Activated naive CD8-positive, alpha-beta T cell treated with anti-CD3 and anti-CD28 coated beads for 36 hours (primary cell): ENCODE measurements at regions not wholly inside any gene's neighbourhood (a gene's known extent, or its start where the extent isn't known, plus 50 kb on each side); places are given as distances from the start of the nearest gene placed in this dataset.
"Not testable (repeated sequence)": the region's sequence is repeated elsewhere in the genome, so short reads cannot be mapped to it uniquely, and the experiment has no call there.

ENCODE experiments used
- DNase-seq: peaks from one replicate; pipeline ENCODE4 v3.0.0; 2021
- H3K27ac Mint-ChIP-seq: one replicate; pipeline ENCODE4 v1.8.0; 2022; ENCODE audit warnings: mild to moderate bottlenecking, moderate library complexity, mixed read lengths
- H3K27me3 Mint-ChIP-seq: one replicate; pipeline ENCODE4 v1.8.0; 2022; ENCODE audit warnings: mild to moderate bottlenecking, mixed read lengths
- H3K36me3 Mint-ChIP-seq: one replicate; pipeline ENCODE4 v1.8.0; 2021; ENCODE audit warnings: mild to moderate bottlenecking, mixed read lengths
- H3K4me1 Mint-ChIP-seq: one replicate; pipeline ENCODE4 v1.8.0; 2021; ENCODE audit warnings: mixed read lengths
- H3K4me3 Mint-ChIP-seq: one replicate; pipeline ENCODE4 v1.8.0; 2022; ENCODE audit warnings: mild to moderate bottlenecking, moderate library complexity, mixed read lengths
- H3K9me3 Mint-ChIP-seq: one replicate; pipeline ENCODE4 v1.8.0; 2022; ENCODE audit warnings: mixed read lengths

DNA sequence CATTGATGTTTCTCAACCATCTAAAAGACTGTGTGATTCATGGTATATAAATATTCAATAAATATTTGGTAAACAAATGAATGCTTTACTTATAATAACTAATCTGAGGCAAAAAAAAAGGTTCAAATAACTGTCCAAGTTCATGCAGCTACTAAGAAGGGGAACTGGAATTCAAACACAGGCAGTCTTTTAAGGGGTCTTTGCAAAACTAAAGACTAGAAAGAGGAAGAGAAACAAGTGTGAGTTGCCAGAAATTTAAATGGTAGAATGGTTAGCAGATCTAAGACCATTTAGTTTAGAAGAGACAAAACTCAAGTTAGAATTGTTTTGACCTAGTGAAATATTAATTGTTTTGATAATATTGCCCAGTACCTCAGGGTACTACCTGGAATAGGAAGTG lies 642.0 kb upstream of the LRRN3 start:
- Mint-ChIP-seq H3K27me3 (no peaks in the 10 kb centered on the region), H3K4me3 (no peak overlapping the region), H3K36me3 (no peaks in the 10 kb centered on the region), H3K9me3 (no peaks in the 10 kb centered on the region), H3K27ac (no peak overlapping the region), H3K4me1 (no peaks in the 10 kb centered on the region)
- DNase-seq, result no peak

DNA sequence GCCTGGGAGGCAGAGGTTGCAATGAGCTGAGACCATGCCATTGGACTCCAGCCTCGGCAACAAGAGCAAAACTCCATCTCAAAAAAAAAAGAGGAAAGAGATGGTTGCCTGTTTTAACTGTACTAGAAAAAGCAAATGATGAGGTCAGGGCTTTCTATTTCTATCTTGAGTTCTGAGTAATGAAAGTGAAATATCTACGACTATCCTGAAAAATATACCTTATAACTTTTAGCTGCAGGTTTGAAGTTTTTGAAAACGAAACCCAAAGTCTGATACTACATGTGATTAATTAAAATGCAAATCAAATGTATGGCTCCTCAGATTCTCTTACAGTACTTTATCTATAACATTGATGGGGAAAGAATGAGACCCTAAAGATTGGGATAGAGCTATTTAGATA lies 636.2 kb upstream of the LRRN3 start:
- H3K4me1 Mint-ChIP-seq, result peaks cover 4% of the 10 kb centered on the region
- H3K9me3 Mint-ChIP-seq, result no peaks in the 10 kb centered on the region
- H3K27me3 Mint-ChIP-seq, result no peaks in the 10 kb centered on the region
- no peak overlapping the region for H3K27ac Mint-ChIP-seq
- no peak overlapping the region for H3K4me3 Mint-ChIP-seq
- DNase-seq, result no peak
- H3K36me3 Mint-ChIP-seq, result no peaks in the 10 kb centered on the region

DNA sequence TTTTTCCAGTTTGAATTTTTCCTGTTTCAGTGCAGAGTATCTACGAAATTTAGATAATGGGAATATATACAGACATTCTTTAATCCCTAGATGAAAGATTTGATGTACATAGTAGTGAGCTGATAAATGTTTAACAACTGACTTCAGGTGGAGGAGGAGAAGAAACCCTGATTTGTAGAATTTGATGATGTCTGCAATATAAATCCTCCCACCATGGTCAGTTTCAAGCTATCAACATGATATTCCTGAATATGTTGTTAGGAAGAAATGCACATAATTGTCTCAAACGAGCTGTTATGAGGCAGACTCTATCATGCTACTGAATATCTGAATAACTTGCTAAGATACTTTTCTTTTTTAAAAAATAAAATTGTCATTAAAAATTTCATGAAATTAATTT lies 629.3 kb upstream of the LRRN3 start:
- H3K4me1 Mint-ChIP-seq, result no peaks in the 10 kb centered on the region
- H3K27ac Mint-ChIP-seq, result no peak overlapping the region
- no peaks in the 10 kb centered on the region for H3K27me3 Mint-ChIP-seq
- H3K4me3 Mint-ChIP-seq, result no peak overlapping the region
- no peaks in the 10 kb centered on the region for H3K36me3 Mint-ChIP-seq
- DNase-seq, result no peak
- H3K9me3 Mint-ChIP-seq, result no peaks in the 10 kb centered on the region

DNA sequence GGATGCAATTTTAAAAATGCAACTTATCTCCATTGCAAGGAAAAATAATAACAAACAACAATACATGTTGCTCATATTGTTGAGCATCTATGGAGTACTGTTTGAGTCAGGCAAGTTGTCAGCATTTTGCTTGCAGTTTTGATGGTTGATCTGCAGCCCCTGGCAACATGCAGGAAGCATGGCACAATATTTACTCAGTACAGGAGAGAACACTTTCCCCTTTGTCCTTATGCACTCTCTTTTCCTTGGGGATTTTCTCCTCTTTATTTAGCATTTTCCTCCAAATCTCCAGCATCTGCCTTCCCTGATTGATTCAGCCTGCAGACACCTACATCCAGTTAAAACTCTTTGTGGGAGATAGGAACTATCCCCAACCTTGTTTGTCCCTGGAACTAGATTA lies 620.5 kb upstream of the LRRN3 start:
- Mint-ChIP-seq H3K4me1 (no peaks in the 10 kb centered on the region), H3K4me3 (no peak overlapping the region), H3K27ac (no peak overlapping the region), H3K27me3 (no peaks in the 10 kb centered on the region), H3K9me3 (peaks cover 2% of the 10 kb centered on the region), H3K36me3 (no peaks in the 10 kb centered on the region)
- no peak for DNase-seq

DNA sequence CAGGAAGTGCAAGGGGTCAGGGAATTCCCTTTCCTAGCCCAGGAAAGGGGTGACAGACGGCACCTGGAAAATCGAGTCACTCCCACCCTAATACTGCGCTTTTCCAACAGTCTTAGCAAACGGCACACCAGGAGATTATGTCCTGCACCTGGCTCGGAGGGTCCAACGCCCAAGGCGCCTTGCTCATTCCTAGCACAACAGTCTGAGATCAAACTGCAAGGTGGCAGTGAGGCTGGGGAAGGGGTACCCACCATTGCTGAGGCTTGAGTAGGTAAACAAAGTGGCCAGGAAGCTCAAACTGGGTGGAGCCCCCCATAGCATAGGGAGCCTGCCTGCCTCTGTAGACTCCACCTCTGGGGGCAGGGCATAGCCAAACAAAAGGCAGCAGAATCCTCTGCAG lies 618.5 kb upstream of the LRRN3 start:
- H3K27me3 Mint-ChIP-seq, H3K4me1 Mint-ChIP-seq, H3K4me3 Mint-ChIP-seq, H3K9me3 Mint-ChIP-seq, H3K36me3 Mint-ChIP-seq, DNase-seq, H3K27ac Mint-ChIP-seq: not testable (repeated sequence)

DNA sequence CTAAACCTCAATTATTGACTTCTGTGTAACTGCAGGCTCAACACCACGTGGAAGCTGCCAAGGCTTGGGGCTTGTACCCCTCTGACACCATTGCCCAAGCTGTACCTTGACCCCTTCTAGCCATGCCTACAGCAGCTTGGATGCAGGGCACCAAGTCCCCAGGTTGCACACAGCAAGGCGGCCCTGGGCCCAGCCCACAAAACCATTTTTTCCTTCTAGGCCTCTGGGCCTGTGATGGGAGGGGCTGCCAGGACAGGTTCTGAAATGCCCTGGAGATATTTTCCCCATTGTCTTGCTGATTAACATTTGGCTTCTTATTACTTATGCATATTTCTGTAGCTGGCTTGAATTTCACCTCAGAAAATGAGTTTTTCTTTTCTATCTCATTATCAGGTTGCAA lies 610.0 kb upstream of the LRRN3 start:
- H3K27me3 Mint-ChIP-seq, result no peaks in the 10 kb centered on the region
- DNase-seq, result no peak
- no peak overlapping the region for H3K27ac Mint-ChIP-seq
- no peaks in the 10 kb centered on the region for H3K4me1 Mint-ChIP-seq
- no peak overlapping the region for H3K4me3 Mint-ChIP-seq
- H3K9me3 Mint-ChIP-seq, result peaks cover 18% of the 10 kb centered on the region
- H3K36me3 Mint-ChIP-seq, result peaks cover 1% of the 10 kb centered on the region

DNA sequence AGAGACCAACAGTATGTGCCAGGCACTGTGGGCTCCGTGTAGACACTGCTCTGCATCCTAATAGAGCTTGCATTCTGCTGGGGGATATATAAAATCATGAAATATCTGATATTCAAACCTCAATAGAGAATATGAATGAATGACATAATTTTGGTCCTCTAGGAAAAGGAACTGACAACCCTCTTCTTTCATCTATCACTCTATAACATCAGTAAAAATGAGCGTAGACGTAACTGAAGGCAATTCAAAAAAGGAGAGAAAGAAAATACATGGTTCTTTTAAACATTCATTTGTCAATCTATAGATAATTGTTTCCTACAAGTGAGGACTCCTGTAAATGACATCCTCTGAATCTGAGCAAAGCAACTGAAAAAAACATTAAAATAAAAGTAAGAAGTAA lies 607.4 kb upstream of the LRRN3 start:
- H3K36me3 Mint-ChIP-seq, result peaks cover 1% of the 10 kb centered on the region
- DNase-seq, result no peak
- H3K4me3 Mint-ChIP-seq, result no peak overlapping the region
- no peak overlapping the region for H3K27ac Mint-ChIP-seq
- no peaks in the 10 kb centered on the region for H3K27me3 Mint-ChIP-seq
- peaks cover 3% of the 10 kb centered on the region for H3K4me1 Mint-ChIP-seq
- H3K9me3 Mint-ChIP-seq, result peaks cover 17% of the 10 kb centered on the region

DNA sequence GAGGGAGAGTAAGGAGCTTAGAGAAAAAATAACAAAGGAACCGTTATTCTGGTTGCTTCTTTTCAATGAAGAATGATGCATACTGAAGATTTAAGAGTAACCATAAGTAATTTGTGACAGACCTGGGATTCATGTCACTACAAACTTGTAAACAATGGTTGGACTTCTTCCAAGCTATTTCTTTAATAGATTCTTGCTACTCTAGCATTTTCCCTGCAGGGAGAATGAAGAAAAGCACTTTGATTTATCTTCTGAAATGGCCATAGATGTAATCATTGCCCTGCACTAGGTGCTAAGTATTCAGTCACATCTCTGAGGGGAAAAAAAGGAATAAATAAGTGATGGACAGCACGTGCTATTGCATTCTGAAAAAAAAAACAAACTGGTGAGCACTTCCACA lies 606.6 kb upstream of the LRRN3 start:
- peaks cover 3% of the 10 kb centered on the region for H3K4me1 Mint-ChIP-seq
- H3K27ac Mint-ChIP-seq, result no peak overlapping the region

DNA sequence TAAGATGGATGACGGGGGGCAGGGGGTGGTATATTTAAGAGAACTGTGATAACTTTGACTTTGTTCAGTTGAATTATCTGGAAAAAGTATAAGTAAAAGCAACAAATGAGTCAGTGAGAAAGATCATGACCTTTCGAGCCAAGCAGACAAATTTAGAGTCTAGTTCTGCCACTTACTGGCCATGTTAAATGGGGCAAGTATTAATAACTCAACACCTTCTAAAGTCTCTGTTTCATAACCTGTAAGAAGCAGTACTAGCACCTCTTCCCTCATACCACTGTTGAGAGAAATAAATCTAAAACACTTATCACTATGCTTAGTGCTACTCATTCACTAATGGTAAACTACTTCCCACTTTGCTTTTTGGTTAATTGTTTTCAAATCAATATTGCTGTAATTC lies 604.4 kb upstream of the LRRN3 start:
- H3K27ac Mint-ChIP-seq, result no peak overlapping the region
- H3K36me3 Mint-ChIP-seq, result no peaks in the 10 kb centered on the region
- peaks cover 3% of the 10 kb centered on the region for H3K4me1 Mint-ChIP-seq
- DNase-seq, result no peak
- H3K9me3 Mint-ChIP-seq, result peaks cover 5% of the 10 kb centered on the region
- H3K27me3 Mint-ChIP-seq, result no peaks in the 10 kb centered on the region
- no peak overlapping the region for H3K4me3 Mint-ChIP-seq

More for the DNA sequence above, 606.6 kb upstream of the LRRN3 start:
- no peaks in the 10 kb centered on the region for H3K27me3 Mint-ChIP-seq
- peaks cover 11% of the 10 kb centered on the region for H3K9me3 Mint-ChIP-seq
- peaks cover 1% of the 10 kb centered on the region for H3K36me3 Mint-ChIP-seq
- H3K4me3 Mint-ChIP-seq, result no peak overlapping the region
- DNase-seq, result no peak

DNA sequence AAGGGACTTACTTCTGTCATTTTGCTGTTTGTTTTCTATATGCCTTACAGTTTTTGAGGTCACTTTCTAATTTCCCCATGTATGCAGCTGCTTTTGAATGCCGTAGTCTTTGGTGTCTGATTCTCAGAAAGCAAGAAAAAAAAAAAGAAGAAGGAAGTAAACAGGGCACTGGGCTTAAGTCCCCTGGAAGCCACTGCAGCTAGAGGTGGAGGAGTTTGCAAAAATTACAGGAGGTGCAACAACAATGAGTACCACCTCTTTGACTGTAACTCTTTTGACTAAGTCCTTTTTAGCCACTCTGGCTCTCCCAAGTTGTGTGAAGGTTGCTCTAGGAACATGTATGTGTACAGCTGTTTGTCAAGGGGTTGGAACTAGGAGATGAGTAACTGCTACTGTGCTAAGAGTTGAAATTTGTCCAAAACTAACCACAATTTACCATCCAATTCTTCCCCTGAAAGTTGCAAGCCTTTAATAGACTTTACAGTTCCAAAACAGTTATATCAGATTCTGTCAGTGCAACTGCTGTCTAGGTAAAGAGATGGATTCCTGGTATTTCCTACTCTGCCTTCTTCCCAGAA lies 588.0 kb upstream of the LRRN3 start:
- H3K4me1 Mint-ChIP-seq, result peaks cover 2% of the 10 kb centered on the region
- H3K27ac Mint-ChIP-seq, result no peak overlapping the region
- H3K27me3 Mint-ChIP-seq, result no peaks in the 10 kb centered on the region
- H3K36me3 Mint-ChIP-seq, result no peaks in the 10 kb centered on the region
- peaks cover 2% of the 10 kb centered on the region for H3K9me3 Mint-ChIP-seq
- no peak for DNase-seq
- H3K4me3 Mint-ChIP-seq, result no peak overlapping the region

DNA sequence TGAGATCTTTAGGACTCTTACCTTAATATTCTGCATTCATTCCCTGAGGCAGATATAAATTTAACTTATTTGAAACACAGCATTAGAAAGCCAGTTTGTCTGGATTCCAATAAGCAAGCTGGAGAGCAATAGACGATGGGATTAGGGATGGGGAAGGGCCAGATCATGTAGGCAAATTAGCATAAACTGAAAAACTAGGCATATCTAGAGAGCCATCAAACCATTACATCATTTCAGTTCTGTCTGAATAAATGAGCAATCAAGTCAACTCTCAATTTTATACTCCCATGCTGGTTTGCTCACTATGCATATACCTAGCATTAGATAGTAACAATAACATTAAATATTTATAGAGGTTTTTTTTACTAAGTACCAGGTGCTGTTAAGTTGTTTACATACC lies 583.6 kb upstream of the LRRN3 start:
- Mint-ChIP-seq H3K9me3 (no peaks in the 10 kb centered on the region), H3K4me3 (no peak overlapping the region), H3K4me1 (peaks cover 2% of the 10 kb centered on the region), H3K27me3 (no peaks in the 10 kb centered on the region), H3K27ac (no peak overlapping the region), H3K36me3 (no peaks in the 10 kb centered on the region)
- no peak for DNase-seq

DNA sequence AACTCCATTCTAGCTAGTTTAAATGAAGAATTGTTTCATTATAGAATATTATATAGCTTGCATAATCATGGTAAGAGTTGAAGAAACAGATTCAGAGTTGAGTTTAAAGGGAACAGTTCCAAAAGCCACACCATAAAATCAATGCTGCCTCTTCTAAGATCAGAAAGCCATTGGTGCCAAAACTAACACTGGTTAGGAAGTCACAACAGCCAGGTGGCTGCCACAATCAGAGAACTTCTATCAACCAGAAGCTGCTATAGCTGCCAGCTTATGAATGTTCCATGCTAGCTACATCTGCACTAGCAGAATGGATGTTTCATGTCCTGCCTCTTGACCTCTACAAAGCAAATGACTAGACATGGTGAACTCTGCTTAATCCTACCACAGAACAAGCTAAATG lies 583.1 kb upstream of the LRRN3 start:
- Mint-ChIP-seq H3K27me3 (no peaks in the 10 kb centered on the region), H3K4me1 (peaks cover 2% of the 10 kb centered on the region), H3K9me3 (no peaks in the 10 kb centered on the region), H3K27ac (no peak overlapping the region), H3K4me3 (no peak overlapping the region), H3K36me3 (no peaks in the 10 kb centered on the region)
- no peak for DNase-seq

DNA sequence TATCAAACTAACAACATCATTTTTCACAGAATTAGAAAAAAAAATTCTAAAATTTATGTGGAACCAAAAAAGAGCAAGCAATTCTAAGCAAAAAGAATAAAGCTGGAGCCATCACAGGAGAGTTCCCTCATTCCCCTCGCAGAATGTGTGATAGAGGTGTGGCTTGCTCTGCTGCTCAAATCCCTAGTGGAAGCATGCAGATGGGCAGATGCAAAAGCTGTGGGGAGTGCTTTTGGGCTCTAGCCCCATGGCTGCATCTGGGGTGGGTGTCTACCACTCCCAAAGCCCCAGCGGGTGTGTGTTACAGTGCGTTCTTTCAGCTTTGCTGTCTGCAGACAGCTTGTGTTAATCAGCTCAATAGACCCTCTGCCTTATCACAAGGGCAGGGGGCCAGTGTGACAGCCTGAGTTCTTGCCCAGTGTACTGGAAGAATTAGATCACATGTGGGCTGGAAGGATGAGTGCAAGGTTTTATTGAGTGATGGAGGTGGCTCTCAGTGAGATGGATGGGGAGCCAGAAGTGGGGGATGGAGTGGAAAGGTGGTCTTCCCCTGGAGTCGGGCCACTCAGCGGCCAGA lies 575.9 kb upstream of the LRRN3 start:
- H3K36me3 Mint-ChIP-seq, H3K27ac Mint-ChIP-seq, DNase-seq, H3K4me3 Mint-ChIP-seq, H3K27me3 Mint-ChIP-seq, H3K4me1 Mint-ChIP-seq, H3K9me3 Mint-ChIP-seq: not testable (repeated sequence)

DNA sequence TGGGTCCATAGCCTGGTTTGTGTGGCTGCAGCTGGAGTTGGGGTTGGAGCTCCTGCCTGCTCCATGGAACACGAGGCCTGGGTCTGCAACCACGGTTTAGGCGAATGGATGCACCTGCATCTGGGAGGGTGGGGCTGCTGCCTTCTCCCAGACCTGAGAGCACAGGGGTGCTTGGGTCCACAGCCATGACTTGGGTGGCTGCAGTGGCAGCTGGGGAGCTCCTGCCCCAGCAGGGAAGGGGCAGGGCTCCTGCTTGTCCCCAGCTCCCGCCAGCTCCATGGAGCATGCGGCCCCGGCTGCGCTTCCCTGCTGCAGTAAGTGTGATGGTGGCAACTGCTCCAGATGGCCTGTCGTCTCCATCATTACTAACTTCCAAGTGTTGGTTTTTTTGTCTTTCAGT lies 571.1 kb upstream of the LRRN3 start:
- Mint-ChIP-seq H3K27me3 (peaks cover 8% of the 10 kb centered on the region), H3K9me3 (no peaks in the 10 kb centered on the region), H3K4me3 (no peak overlapping the region), H3K27ac (no peak overlapping the region), H3K36me3 (no peaks in the 10 kb centered on the region), H3K4me1 (no peaks in the 10 kb centered on the region)
- DNase-seq, result no peak

DNA sequence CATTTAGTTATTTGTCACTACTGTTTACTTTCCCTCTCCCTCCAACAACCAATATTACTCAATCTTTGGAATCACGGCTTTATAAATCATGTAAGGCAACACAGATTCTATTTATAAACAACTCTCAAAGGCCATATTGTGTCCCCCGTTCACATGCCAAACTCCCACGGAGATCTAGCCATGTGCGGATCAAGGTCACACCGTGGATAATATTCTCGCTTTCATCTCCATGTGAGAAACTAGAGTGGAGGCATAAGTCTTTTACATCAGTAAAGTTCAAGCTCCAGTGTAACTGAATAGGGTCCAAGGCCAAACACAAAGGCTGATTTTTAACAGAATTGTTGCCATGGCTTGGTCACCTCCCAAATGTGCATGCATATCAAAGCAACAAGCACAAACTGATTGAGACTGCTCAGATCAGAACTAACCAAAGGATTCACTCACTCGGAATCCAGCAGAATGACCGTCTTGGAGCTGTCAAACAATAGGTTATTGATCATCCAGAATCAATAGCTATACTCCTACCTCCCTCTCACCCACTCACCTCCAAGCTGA lies 569.5 kb upstream of the LRRN3 start:
- H3K27me3 Mint-ChIP-seq, result no peaks in the 10 kb centered on the region
- H3K27ac Mint-ChIP-seq, result no peak overlapping the region
- H3K36me3 Mint-ChIP-seq, result no peaks in the 10 kb centered on the region
- DNase-seq, result no peak
- no peaks in the 10 kb centered on the region for H3K4me1 Mint-ChIP-seq
- H3K9me3 Mint-ChIP-seq, result no peaks in the 10 kb centered on the region
- H3K4me3 Mint-ChIP-seq, result no peak overlapping the region

DNA sequence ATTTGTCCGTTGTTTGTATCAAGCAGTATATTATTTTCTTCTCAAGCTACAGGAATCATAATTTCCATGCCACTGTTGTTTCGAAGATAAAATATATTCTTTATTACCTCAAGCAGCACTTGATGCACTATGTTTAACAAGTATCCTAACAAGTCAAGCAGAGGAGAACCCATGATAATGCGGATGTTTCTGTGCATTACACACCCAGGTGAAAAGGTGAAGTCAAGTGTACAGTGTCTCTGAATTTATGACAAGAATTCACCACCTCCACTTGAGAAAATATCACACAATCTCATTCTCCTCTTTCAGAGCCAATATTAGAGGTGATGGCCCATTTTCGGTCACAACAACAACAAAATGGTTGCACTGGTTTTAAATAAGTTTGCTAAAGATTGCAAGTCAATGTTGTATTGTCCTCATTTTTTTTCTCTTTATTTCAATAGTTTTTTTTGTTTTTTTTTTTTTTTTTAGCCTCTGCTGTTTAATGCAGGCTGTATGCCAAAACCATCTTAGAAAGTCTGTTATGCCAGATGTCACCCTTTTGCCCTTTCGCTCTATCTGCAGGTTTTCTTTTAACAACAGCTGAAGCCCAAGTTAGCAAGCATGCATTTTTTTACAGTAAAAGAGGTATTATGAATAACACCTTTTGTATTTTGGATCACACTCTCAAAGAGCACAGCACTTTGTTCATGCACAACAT lies 568.7 kb upstream of the LRRN3 start:
- no peak overlapping the region for H3K4me3 Mint-ChIP-seq
- H3K27me3 Mint-ChIP-seq, result no peaks in the 10 kb centered on the region
- H3K9me3 Mint-ChIP-seq, result no peaks in the 10 kb centered on the region
- no peaks in the 10 kb centered on the region for H3K36me3 Mint-ChIP-seq
- DNase-seq, result no peak
- no peaks in the 10 kb centered on the region for H3K4me1 Mint-ChIP-seq
- H3K27ac Mint-ChIP-seq, result no peak overlapping the region
